A549 (cell line): ENCODE measurements at regions not wholly inside any gene's neighbourhood (a gene's known extent, or its start where the extent isn't known, plus 50 kb on each side); places are given as distances from the start of the nearest gene placed in this dataset.
"Not testable (repeated sequence)": the region's sequence is repeated elsewhere in the genome, so short reads cannot be mapped to it uniquely, and the experiment has no call there.

ENCODE experiments used
- CHD2 ChIP-seq: fragments of 150-350 bp; IDR thresholded peaks from 2 replicates; pipeline ENCODE4 v1.6.1; 2014; ENCODE audit warnings: low read length; ENCODE audit not compliant: partially characterized antibody
- ESRRA ChIP-seq: fragments of 150-350 bp; IDR thresholded peaks from 2 replicates; pipeline ENCODE4 v1.6.1; 2014; ENCODE audit warnings: mild to moderate bottlenecking, low read length, borderline replicate concordance
- HOXA7 ChIP-seq: fragments of 250-450 bp; sonication (Bioruptor Pico); IDR thresholded peaks from 2 replicates; pipeline ENCODE4 v1.5.0; 2020; ENCODE audit warnings: mild to moderate bottlenecking, moderate library complexity
- JUN ChIP-seq, 2 experiments: fragments of >200 bp; sonication (Bioruptor Twin); formaldehyde crosslinking; IDR thresholded peaks; 2 replicates in 1 of 2; 3 replicates in 1 of 2; pipeline ENCODE4 v1.6.1; 2016 to 2017
- MAFK ChIP-seq: fragments of 450-650 bp; IDR thresholded peaks from 2 replicates; pipeline ENCODE4 v1.6.1; 2014; ENCODE audit not compliant: partially characterized antibody
- PHF8 ChIP-seq: fragments of 200-600 bp; sonication (generic); IDR thresholded peaks from 2 replicates; pipeline ENCODE4 v1.6.1; 2016; ENCODE audit warnings: low read depth, mild to moderate bottlenecking, antibody characterized with exemption, moderate library complexity, borderline replicate concordance
- POLR2A ChIP-seq: IDR thresholded peaks from 2 replicates; pipeline ENCODE4 v1.6.1; 2012; ENCODE audit warnings: mild to moderate bottlenecking, low read length
- RAD21 ChIP-seq, 2 experiments: fragments of >200 bp in 1 of 2; sonication (Bioruptor Twin) in 1 of 2; formaldehyde crosslinking in 1 of 2; IDR thresholded peaks in 1 of 2; conservative IDR thresholded peaks in 1 of 2; 2 replicates in 1 of 2; 3 replicates in 1 of 2; pipeline ENCODE4 v1.6.1; 2012 to 2018; ENCODE audit warnings: inconsistent platforms in 1 of 2
- RARB ChIP-seq: fragments of 250-450 bp; sonication (Bioruptor Pico); IDR thresholded peaks from 2 replicates; pipeline ENCODE4 v1.8.0; 2021; ENCODE audit warnings: mild to moderate bottlenecking, moderate library complexity
- SMC3 ChIP-seq: fragments of >200 bp; sonication (Bioruptor Twin); formaldehyde crosslinking; IDR thresholded peaks from 3 replicates; pipeline ENCODE4 v1.6.1; 2018; ENCODE audit warnings: inconsistent platforms
- TF ChIP-seq, protein P1 (sequence below): fragments of >200 bp; sonication (Bioruptor Twin); formaldehyde crosslinking; IDR thresholded peaks from 3 replicates; pipeline ENCODE4 v1.5.1; 2016
- TF ChIP-seq, protein P2 (sequence below): fragments of 200-600 bp; sonication (generic); IDR thresholded peaks from 2 replicates; pipeline ENCODE4 v1.6.1; 2016; ENCODE audit warnings: antibody characterized with exemption, mild to moderate bottlenecking, moderate library complexity
- TF ChIP-seq, protein P3 (sequence below): fragments of 150-350 bp; IDR thresholded peaks from 2 replicates; pipeline ENCODE4 v1.6.1; 2014; ENCODE audit warnings: low read depth, mild to moderate bottlenecking, low read length

DNA sequence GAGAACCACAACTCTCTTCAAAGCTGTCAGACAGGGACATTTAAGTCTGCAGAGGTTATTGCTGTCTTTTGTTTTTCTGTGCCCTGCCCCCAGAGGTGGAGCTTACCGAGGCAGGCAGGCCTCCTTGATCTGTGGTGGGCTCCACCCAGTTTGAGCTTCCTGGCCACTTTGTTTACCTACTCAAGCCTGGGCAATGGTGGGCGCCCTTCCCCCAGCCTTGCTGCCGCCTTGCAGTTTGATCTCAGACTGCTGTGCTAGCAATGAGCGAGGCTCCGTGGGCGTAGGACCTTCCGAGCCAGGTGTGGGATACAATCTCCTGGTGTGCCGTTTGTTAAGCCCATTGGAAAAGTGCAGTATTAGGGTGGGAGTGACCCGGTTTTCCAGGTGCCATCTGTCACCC is 822.1 kb downstream of the KCNMA1 start:
- TF ChIP-seq HOXA7 (CRISPR knock-in tag); MAFK; ESRRA; CHD2; RARB; RAD21 (conservative IDR thresholded peaks at IDR 0.05 in 1 of 2, IDR thresholded peaks at IDR 0.05 in 1 of 2); POLR2A; JUN (IDR thresholded peaks at IDR 0.05); PHF8; SMC3: not testable (repeated sequence)
- TF ChIP-seq, protein P1, sequence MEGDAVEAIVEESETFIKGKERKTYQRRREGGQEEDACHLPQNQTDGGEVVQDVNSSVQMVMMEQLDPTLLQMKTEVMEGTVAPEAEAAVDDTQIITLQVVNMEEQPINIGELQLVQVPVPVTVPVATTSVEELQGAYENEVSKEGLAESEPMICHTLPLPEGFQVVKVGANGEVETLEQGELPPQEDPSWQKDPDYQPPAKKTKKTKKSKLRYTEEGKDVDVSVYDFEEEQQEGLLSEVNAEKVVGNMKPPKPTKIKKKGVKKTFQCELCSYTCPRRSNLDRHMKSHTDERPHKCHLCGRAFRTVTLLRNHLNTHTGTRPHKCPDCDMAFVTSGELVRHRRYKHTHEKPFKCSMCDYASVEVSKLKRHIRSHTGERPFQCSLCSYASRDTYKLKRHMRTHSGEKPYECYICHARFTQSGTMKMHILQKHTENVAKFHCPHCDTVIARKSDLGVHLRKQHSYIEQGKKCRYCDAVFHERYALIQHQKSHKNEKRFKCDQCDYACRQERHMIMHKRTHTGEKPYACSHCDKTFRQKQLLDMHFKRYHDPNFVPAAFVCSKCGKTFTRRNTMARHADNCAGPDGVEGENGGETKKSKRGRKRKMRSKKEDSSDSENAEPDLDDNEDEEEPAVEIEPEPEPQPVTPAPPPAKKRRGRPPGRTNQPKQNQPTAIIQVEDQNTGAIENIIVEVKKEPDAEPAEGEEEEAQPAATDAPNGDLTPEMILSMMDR: not testable (repeated sequence)
- TF ChIP-seq, protein P2, sequence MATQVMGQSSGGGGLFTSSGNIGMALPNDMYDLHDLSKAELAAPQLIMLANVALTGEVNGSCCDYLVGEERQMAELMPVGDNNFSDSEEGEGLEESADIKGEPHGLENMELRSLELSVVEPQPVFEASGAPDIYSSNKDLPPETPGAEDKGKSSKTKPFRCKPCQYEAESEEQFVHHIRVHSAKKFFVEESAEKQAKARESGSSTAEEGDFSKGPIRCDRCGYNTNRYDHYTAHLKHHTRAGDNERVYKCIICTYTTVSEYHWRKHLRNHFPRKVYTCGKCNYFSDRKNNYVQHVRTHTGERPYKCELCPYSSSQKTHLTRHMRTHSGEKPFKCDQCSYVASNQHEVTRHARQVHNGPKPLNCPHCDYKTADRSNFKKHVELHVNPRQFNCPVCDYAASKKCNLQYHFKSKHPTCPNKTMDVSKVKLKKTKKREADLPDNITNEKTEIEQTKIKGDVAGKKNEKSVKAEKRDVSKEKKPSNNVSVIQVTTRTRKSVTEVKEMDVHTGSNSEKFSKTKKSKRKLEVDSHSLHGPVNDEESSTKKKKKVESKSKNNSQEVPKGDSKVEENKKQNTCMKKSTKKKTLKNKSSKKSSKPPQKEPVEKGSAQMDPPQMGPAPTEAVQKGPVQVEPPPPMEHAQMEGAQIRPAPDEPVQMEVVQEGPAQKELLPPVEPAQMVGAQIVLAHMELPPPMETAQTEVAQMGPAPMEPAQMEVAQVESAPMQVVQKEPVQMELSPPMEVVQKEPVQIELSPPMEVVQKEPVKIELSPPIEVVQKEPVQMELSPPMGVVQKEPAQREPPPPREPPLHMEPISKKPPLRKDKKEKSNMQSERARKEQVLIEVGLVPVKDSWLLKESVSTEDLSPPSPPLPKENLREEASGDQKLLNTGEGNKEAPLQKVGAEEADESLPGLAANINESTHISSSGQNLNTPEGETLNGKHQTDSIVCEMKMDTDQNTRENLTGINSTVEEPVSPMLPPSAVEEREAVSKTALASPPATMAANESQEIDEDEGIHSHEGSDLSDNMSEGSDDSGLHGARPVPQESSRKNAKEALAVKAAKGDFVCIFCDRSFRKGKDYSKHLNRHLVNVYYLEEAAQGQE: not testable (repeated sequence)
- TF ChIP-seq, protein P3, sequence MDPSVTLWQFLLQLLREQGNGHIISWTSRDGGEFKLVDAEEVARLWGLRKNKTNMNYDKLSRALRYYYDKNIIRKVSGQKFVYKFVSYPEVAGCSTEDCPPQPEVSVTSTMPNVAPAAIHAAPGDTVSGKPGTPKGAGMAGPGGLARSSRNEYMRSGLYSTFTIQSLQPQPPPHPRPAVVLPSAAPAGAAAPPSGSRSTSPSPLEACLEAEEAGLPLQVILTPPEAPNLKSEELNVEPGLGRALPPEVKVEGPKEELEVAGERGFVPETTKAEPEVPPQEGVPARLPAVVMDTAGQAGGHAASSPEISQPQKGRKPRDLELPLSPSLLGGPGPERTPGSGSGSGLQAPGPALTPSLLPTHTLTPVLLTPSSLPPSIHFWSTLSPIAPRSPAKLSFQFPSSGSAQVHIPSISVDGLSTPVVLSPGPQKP: not testable (repeated sequence)
